ENCODE measurements at regions not wholly inside any gene's neighbourhood (a gene's known extent, or its start where the extent isn't known, plus 50 kb on each side); places are given as distances from the start of the nearest gene placed in this dataset.

DNA sequence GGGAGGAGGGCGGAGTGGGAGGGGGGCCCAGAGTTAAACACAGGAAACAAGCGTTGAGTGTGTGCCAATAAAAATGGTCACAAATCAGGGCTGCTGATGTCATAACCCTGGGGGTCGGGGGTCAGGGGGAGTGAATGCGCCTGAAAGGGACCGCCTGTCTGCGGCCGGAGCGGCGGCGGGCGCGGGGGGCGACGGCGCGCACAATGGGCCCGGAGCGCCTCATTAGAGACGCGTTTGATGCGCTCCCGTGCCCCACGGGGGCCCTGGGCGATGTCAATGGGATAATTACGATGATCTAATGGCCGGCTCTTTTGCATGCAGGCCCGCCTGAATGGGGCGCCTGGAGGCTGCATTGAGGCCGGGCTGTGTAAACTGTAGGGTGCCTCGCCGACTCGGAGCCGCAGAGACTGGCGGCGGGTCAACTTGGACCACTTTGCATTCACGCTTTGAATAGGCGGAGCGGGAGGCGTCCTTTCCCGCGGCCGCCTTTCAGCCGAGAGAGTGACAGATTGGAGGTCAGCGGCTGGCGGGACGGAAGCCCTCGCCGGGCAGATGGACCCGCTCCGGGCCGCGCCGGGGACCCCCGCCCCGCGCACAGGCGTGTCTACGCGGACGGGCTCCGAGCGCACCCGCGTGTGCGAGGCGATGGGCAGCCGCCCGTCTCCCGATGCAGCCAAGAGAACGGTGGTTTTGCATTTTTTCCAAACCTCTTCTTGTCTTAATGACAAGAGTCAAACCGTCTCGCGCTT, 296.1 kb downstream of the TFAP2C start:
- Histone ChIP-seq H3K4me3 (no peak overlapping the region), H3K27me3 (replicated peaks in 1 of 2; ENCODE audit: control insufficient read depth in 2 of 2, insufficient read depth in 2 of 2, low read length in 1 of 2) (peaks cover 0 to 22% of the 10 kb centered on the region in 2 experiments; a peak in 2 of 4 replicates), H2AFZ (ENCODE audit: control insufficient read depth, low read depth, low read length) (no peak overlapping the region), H3K27ac (ENCODE audit: control insufficient read depth, insufficient read depth) (no peak overlapping the region), H3K36me3 (ENCODE audit: control insufficient read depth in 2 of 2, insufficient read depth in 2 of 2, low read length in 1 of 2) (no peaks in the 10 kb centered on the region), H3K9ac (ENCODE audit: control insufficient read depth, insufficient read depth, low read length) (no peak overlapping the region), H3K9me3 (replicated peaks; ENCODE audit: control insufficient read depth, insufficient read depth, low read length) (no peaks in the 10 kb centered on the region), H3K4me2 (ENCODE audit: control insufficient read depth, insufficient read depth) (no peak overlapping the region), H3K79me2 (ENCODE audit: control insufficient read depth, insufficient read depth, low read length) (no peaks in the 10 kb centered on the region), H3K4me1 (ENCODE audit: control insufficient read depth, insufficient read depth, low read length) (no peaks in the 10 kb centered on the region), H4K20me1 (ENCODE audit: control insufficient read depth, insufficient read depth) (no peaks in the 10 kb centered on the region)
- 49% methylated on average over 73 of the region's 73 CpGs for WGBS (ENCODE audit: insufficient coverage, insufficient replicate concordance, low lambda C conversion rate, missing lambda C conversion rate)
- intact Hi-C loops (cut with micrococcal nuclease; ENCODE audit: unreplicated experiment) = no loop called here
- ATAC-seq = no peak
- POLR2A ChIA-PET = no interaction called here
- TF ChIP-seq SUPT20H (IDR thresholded peaks at IDR 0.05; ENCODE audit: borderline replicate concordance, control insufficient read depth, low read depth, low read length) (no peak), SRF (IDR thresholded peaks at IDR 0.05; ENCODE audit: low read depth in 2 of 2, low read length in 2 of 2) (no peak), SUZ12 (IDR thresholded peaks at IDR 0.05; ENCODE audit: unreplicated experiment) (peak; percentile 30), CHD4 (IDR thresholded peaks at IDR 0.05) (no peak), BCL11A (IDR thresholded peaks at IDR 0.05; ENCODE audit: low read depth, low read length) (no peak)
- no peak for DNase-seq (ENCODE audit: low read depth, low spot score)
- CTCF ChIA-PET = no interaction called here
- no TSS peak for BruUV-seq (replicated peaks)
- FAIRE-seq = no peak
- SMC1A ChIA-PET (ENCODE audit: uncharacterized antibody, unreplicated experiment) = no interaction called here
- RAD21 ChIA-PET (ENCODE audit: unreplicated experiment) = no interaction called here
- in situ Hi-C loops (cut with MboI) = no loop called here

DNA sequence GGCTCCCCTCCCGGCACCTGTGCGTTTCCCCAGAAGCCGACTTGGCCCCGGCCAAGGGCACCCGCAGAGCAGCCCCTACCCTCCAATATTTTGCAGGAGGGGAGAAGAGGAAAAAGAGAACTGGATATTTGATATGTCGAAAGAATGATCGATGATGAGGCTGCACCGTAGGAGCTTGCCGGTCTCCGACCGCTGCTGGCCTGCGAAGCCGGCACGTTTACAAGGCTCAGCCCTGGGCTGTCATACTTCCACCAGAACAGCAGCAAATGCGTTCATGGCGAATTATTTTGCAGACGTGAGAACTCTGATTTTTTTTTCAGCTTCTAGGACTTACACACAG, 296.7 kb downstream of the TFAP2C start:
- intact Hi-C loops (cut with micrococcal nuclease; ENCODE audit: unreplicated experiment) (no loop called here), in situ Hi-C loops (cut with MboI) (no loop called here)
- WGBS (ENCODE audit: insufficient coverage, insufficient replicate concordance, low lambda C conversion rate, missing lambda C conversion rate) = 58% methylated on average over 17 of the region's 17 CpGs
- RAD21 ChIA-PET (ENCODE audit: unreplicated experiment) = no interaction called here
- Histone ChIP-seq H2AFZ (ENCODE audit: control insufficient read depth, low read depth, low read length) (no peak overlapping the region), H4K20me1 (ENCODE audit: control insufficient read depth, insufficient read depth) (no peaks in the 10 kb centered on the region), H3K27ac (ENCODE audit: control insufficient read depth, insufficient read depth) (no peak overlapping the region), H3K79me2 (ENCODE audit: control insufficient read depth, insufficient read depth, low read length) (no peaks in the 10 kb centered on the region), H3K4me2 (ENCODE audit: control insufficient read depth, insufficient read depth) (no peak overlapping the region), H3K36me3 (ENCODE audit: control insufficient read depth in 2 of 2, insufficient read depth in 2 of 2, low read length in 1 of 2) (no peaks in the 10 kb centered on the region), H3K27me3 (replicated peaks in 1 of 2; ENCODE audit: control insufficient read depth in 2 of 2, insufficient read depth in 2 of 2, low read length in 1 of 2) (peaks cover 0 to 22% of the 10 kb centered on the region in 2 experiments; a peak in 2 of 4 replicates), H3K4me1 (ENCODE audit: control insufficient read depth, insufficient read depth, low read length) (no peaks in the 10 kb centered on the region), H3K9me3 (replicated peaks; ENCODE audit: control insufficient read depth, insufficient read depth, low read length) (no peaks in the 10 kb centered on the region), H3K4me3 (no peak overlapping the region), H3K9ac (ENCODE audit: control insufficient read depth, insufficient read depth, low read length) (no peak overlapping the region)
- BruUV-seq (replicated peaks) = no TSS peak
- SMC1A ChIA-PET (ENCODE audit: uncharacterized antibody, unreplicated experiment) = no interaction called here
- TF ChIP-seq MEF2B (IDR thresholded peaks at IDR 0.05; ENCODE audit: partially characterized antibody, poor library complexity, severe bottlenecking) (no peak), SP1 (IDR thresholded peaks at IDR 0.05; ENCODE audit: low read depth, low read length) (no peak), RELA (IDR thresholded peaks at IDR 0.05; ENCODE audit: borderline replicate concordance, partially characterized antibody) (no peak)
- TF ChIP-seq, protein P1, sequence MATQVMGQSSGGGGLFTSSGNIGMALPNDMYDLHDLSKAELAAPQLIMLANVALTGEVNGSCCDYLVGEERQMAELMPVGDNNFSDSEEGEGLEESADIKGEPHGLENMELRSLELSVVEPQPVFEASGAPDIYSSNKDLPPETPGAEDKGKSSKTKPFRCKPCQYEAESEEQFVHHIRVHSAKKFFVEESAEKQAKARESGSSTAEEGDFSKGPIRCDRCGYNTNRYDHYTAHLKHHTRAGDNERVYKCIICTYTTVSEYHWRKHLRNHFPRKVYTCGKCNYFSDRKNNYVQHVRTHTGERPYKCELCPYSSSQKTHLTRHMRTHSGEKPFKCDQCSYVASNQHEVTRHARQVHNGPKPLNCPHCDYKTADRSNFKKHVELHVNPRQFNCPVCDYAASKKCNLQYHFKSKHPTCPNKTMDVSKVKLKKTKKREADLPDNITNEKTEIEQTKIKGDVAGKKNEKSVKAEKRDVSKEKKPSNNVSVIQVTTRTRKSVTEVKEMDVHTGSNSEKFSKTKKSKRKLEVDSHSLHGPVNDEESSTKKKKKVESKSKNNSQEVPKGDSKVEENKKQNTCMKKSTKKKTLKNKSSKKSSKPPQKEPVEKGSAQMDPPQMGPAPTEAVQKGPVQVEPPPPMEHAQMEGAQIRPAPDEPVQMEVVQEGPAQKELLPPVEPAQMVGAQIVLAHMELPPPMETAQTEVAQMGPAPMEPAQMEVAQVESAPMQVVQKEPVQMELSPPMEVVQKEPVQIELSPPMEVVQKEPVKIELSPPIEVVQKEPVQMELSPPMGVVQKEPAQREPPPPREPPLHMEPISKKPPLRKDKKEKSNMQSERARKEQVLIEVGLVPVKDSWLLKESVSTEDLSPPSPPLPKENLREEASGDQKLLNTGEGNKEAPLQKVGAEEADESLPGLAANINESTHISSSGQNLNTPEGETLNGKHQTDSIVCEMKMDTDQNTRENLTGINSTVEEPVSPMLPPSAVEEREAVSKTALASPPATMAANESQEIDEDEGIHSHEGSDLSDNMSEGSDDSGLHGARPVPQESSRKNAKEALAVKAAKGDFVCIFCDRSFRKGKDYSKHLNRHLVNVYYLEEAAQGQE (IDR thresholded peaks at IDR 0.05; ENCODE audit: low read depth, low read length) = no peak
- CTCF ChIA-PET = no interaction called here
- ATAC-seq = no peak
- FAIRE-seq = no peak
- POLR2A ChIA-PET = no interaction called here
- no peak for DNase-seq (ENCODE audit: low read depth, low spot score)
